Stimulated activated naive CD8-positive, alpha-beta T cell treated with anti-CD3 and anti-CD28 coated beads, Interleukin-15, Interleukin-2, amounts not matched to agents 100 ng/mL and 50 ng/mL, for 24 hours (primary cell): ENCODE measurements at regions not wholly inside any gene's neighbourhood (a gene's known extent, or its start where the extent isn't known, plus 50 kb on each side); places are given as distances from the start of the nearest gene placed in this dataset.

ENCODE experiments used
- H3K27ac Mint-ChIP-seq: one replicate; pipeline ENCODE4 v1.8.0; 2021; ENCODE audit warnings: mild to moderate bottlenecking, mixed read lengths
- H3K27me3 Mint-ChIP-seq: one replicate; pipeline ENCODE4 v1.8.0; 2021; ENCODE audit warnings: mixed read lengths
- H3K36me3 Mint-ChIP-seq: one replicate; pipeline ENCODE4 v1.8.0; 2021; ENCODE audit warnings: low read depth, mixed read lengths
- H3K4me1 Mint-ChIP-seq: one replicate; pipeline ENCODE4 v1.8.0; 2021; ENCODE audit warnings: low read depth, mixed read lengths
- H3K4me3 Mint-ChIP-seq: one replicate; pipeline ENCODE4 v1.8.0; 2021; ENCODE audit warnings: mild to moderate bottlenecking, mixed read lengths
- H3K9me3 Mint-ChIP-seq: one replicate; pipeline ENCODE4 v1.8.0; 2021; ENCODE audit warnings: mixed read lengths

GRCh38 chr6:22621701-22622100 lies 52.3 kb downstream of the HDGFL1 start:
- Mint-ChIP-seq H3K4me1 (no peaks in the 10 kb centered on the region), H3K27ac (no peak overlapping the region), H3K9me3 (peaks cover 8% of the 10 kb centered on the region), H3K36me3 (no peaks in the 10 kb centered on the region), H3K27me3 (no peaks in the 10 kb centered on the region), H3K4me3 (no peak overlapping the region)

GRCh38 chr6:22622351-22622750 lies 53.0 kb downstream of the HDGFL1 start:
- no peaks in the 10 kb centered on the region for H3K27me3 Mint-ChIP-seq
- no peak overlapping the region for H3K4me3 Mint-ChIP-seq
- no peak overlapping the region for H3K27ac Mint-ChIP-seq
- no peaks in the 10 kb centered on the region for H3K36me3 Mint-ChIP-seq
- H3K9me3 Mint-ChIP-seq, result peaks cover 11% of the 10 kb centered on the region
- H3K4me1 Mint-ChIP-seq, result no peaks in the 10 kb centered on the region

- Mint-ChIP-seq H3K9me3 (peaks cover 11% of the 10 kb centered on the region), H3K4me3 (no peak overlapping the region), H3K27ac (no peak overlapping the region), H3K27me3 (no peaks in the 10 kb centered on the region), H3K4me1 (no peaks in the 10 kb centered on the region), H3K36me3 (no peaks in the 10 kb centered on the region)
These were observed 53.4 kb downstream of the HDGFL1 start for GRCh38 chr6:22622813-22623212.

- no peak overlapping the region for H3K4me3 Mint-ChIP-seq
These were observed 58.3 kb downstream of the HDGFL1 start for GRCh38 chr6:22627644-22628043.

GRCh38 chr6:22631091-22631490 lies 61.7 kb downstream of the HDGFL1 start:
- peaks cover 17% of the 10 kb centered on the region for H3K9me3 Mint-ChIP-seq
- H3K27ac Mint-ChIP-seq, result no peak overlapping the region
- no peak overlapping the region for H3K4me3 Mint-ChIP-seq

More at GRCh38 chr6:22627644-22628043, 58.3 kb downstream of the HDGFL1 start:
- Mint-ChIP-seq H3K27ac (no peak overlapping the region), H3K4me1 (no peaks in the 10 kb centered on the region), H3K9me3 (peaks cover 17% of the 10 kb centered on the region), H3K36me3 (no peaks in the 10 kb centered on the region), H3K27me3 (no peaks in the 10 kb centered on the region)

GRCh38 chr6:22632581-22633145 lies 63.3 kb downstream of the HDGFL1 start:
- H3K27me3 Mint-ChIP-seq, result no peaks in the 10 kb centered on the region
- peaks cover 9% of the 10 kb centered on the region for H3K9me3 Mint-ChIP-seq
- H3K27ac Mint-ChIP-seq, result no peak overlapping the region
- H3K4me3 Mint-ChIP-seq, result no peak overlapping the region
- H3K4me1 Mint-ChIP-seq, result no peaks in the 10 kb centered on the region
- no peaks in the 10 kb centered on the region for H3K36me3 Mint-ChIP-seq

More at GRCh38 chr6:22631091-22631490, 61.7 kb downstream of the HDGFL1 start:
- H3K27me3 Mint-ChIP-seq, result no peaks in the 10 kb centered on the region
- no peaks in the 10 kb centered on the region for H3K4me1 Mint-ChIP-seq
- no peaks in the 10 kb centered on the region for H3K36me3 Mint-ChIP-seq

GRCh38 chr6:22636452-22636851 lies 67.1 kb downstream of the HDGFL1 start:
- no peaks in the 10 kb centered on the region for H3K4me1 Mint-ChIP-seq
- no peak overlapping the region for H3K4me3 Mint-ChIP-seq
- no peaks in the 10 kb centered on the region for H3K9me3 Mint-ChIP-seq
- no peak overlapping the region for H3K27ac Mint-ChIP-seq
- no peaks in the 10 kb centered on the region for H3K36me3 Mint-ChIP-seq
- H3K27me3 Mint-ChIP-seq, result no peaks in the 10 kb centered on the region

GRCh38 chr6:22637782-22638181 lies 68.4 kb downstream of the HDGFL1 start:
- H3K27me3 Mint-ChIP-seq, result no peaks in the 10 kb centered on the region
- H3K9me3 Mint-ChIP-seq, result no peaks in the 10 kb centered on the region
- no peaks in the 10 kb centered on the region for H3K4me1 Mint-ChIP-seq
- no peak overlapping the region for H3K27ac Mint-ChIP-seq
- no peaks in the 10 kb centered on the region for H3K36me3 Mint-ChIP-seq
- H3K4me3 Mint-ChIP-seq, result no peak overlapping the region

- Mint-ChIP-seq H3K4me3 (no peak overlapping the region), H3K27ac (no peak overlapping the region), H3K36me3 (no peaks in the 10 kb centered on the region), H3K9me3 (no peaks in the 10 kb centered on the region), H3K4me1 (no peaks in the 10 kb centered on the region), H3K27me3 (no peaks in the 10 kb centered on the region)
These were observed 69.0 kb downstream of the HDGFL1 start for GRCh38 chr6:22638320-22638719.

GRCh38 chr6:22642254-22642653 lies 72.9 kb downstream of the HDGFL1 start:
- Mint-ChIP-seq H3K27me3 (no peaks in the 10 kb centered on the region), H3K4me1 (no peaks in the 10 kb centered on the region), H3K9me3 (peaks cover 4% of the 10 kb centered on the region), H3K36me3 (no peaks in the 10 kb centered on the region), H3K4me3 (no peak overlapping the region), H3K27ac (no peak overlapping the region)

- no peaks in the 10 kb centered on the region for H3K36me3 Mint-ChIP-seq
- no peak overlapping the region for H3K4me3 Mint-ChIP-seq
- H3K4me1 Mint-ChIP-seq, result no peaks in the 10 kb centered on the region
- H3K27ac Mint-ChIP-seq, result no peak overlapping the region
- peaks cover 4% of the 10 kb centered on the region for H3K9me3 Mint-ChIP-seq
- H3K27me3 Mint-ChIP-seq, result no peaks in the 10 kb centered on the region
These were observed 74.4 kb downstream of the HDGFL1 start for GRCh38 chr6:22643780-22644179.

GRCh38 chr6:22647719-22648118 lies 78.4 kb downstream of the HDGFL1 start:
- no peak overlapping the region for H3K4me3 Mint-ChIP-seq
- no peaks in the 10 kb centered on the region for H3K36me3 Mint-ChIP-seq
- no peaks in the 10 kb centered on the region for H3K27me3 Mint-ChIP-seq
- no peak overlapping the region for H3K27ac Mint-ChIP-seq
- no peaks in the 10 kb centered on the region for H3K4me1 Mint-ChIP-seq
- peaks cover 4% of the 10 kb centered on the region for H3K9me3 Mint-ChIP-seq

- H3K36me3 Mint-ChIP-seq, result no peaks in the 10 kb centered on the region
- no peaks in the 10 kb centered on the region for H3K4me1 Mint-ChIP-seq
- no peaks in the 10 kb centered on the region for H3K9me3 Mint-ChIP-seq
- no peak overlapping the region for H3K4me3 Mint-ChIP-seq
- no peak overlapping the region for H3K27ac Mint-ChIP-seq
- no peaks in the 10 kb centered on the region for H3K27me3 Mint-ChIP-seq
These were observed 82.4 kb downstream of the HDGFL1 start for GRCh38 chr6:22651731-22652130.

- H3K9me3 Mint-ChIP-seq, result no peaks in the 10 kb centered on the region
- H3K27me3 Mint-ChIP-seq, result no peaks in the 10 kb centered on the region
- no peak overlapping the region for H3K4me3 Mint-ChIP-seq
- no peaks in the 10 kb centered on the region for H3K36me3 Mint-ChIP-seq
- H3K27ac Mint-ChIP-seq, result no peak overlapping the region
- H3K4me1 Mint-ChIP-seq, result no peaks in the 10 kb centered on the region
These were observed 84.7 kb downstream of the HDGFL1 start for GRCh38 chr6:22653980-22654610.

- no peaks in the 10 kb centered on the region for H3K9me3 Mint-ChIP-seq
- no peaks in the 10 kb centered on the region for H3K27me3 Mint-ChIP-seq
- no peaks in the 10 kb centered on the region for H3K4me1 Mint-ChIP-seq
- no peak overlapping the region for H3K27ac Mint-ChIP-seq
- no peak overlapping the region for H3K4me3 Mint-ChIP-seq
- no peaks in the 10 kb centered on the region for H3K36me3 Mint-ChIP-seq
These were observed 87.5 kb downstream of the HDGFL1 start for GRCh38 chr6:22656706-22657351.
